T-helper 1 cell treated with Interleukin-12 subunit alpha and Interleukin-12 subunit beta and Interleukin-4 antibody, amounts not matched to agents 30 μg/mL and 1 μg/mL, for 36 hours (primary cell): ENCODE measurements at regions not wholly inside any gene's neighbourhood (a gene's known extent, or its start where the extent isn't known, plus 50 kb on each side); places are given as distances from the start of the nearest gene placed in this dataset.

Experiments
- H3K27ac Mint-ChIP-seq: one replicate; pipeline ENCODE4 v1.8.0; 2021; ENCODE audit warnings: mild to moderate bottlenecking, mixed read lengths
- H3K27me3 Mint-ChIP-seq: one replicate; pipeline ENCODE4 v1.8.0; 2021; ENCODE audit warnings: low read depth, mixed read lengths
- H3K36me3 Mint-ChIP-seq: one replicate; pipeline ENCODE4 v1.8.0; 2021; ENCODE audit warnings: low read depth, mixed read lengths
- H3K4me1 Mint-ChIP-seq: one replicate; pipeline ENCODE4 v1.8.0; 2021; ENCODE audit warnings: low read depth, mixed read lengths
- H3K4me3 Mint-ChIP-seq: one replicate; pipeline ENCODE4 v1.8.0; 2021; ENCODE audit warnings: mild to moderate bottlenecking, moderate library complexity, mixed read lengths
- H3K9me3 Mint-ChIP-seq: one replicate; pipeline ENCODE4 v1.8.0; 2021; ENCODE audit warnings: mixed read lengths

DNA sequence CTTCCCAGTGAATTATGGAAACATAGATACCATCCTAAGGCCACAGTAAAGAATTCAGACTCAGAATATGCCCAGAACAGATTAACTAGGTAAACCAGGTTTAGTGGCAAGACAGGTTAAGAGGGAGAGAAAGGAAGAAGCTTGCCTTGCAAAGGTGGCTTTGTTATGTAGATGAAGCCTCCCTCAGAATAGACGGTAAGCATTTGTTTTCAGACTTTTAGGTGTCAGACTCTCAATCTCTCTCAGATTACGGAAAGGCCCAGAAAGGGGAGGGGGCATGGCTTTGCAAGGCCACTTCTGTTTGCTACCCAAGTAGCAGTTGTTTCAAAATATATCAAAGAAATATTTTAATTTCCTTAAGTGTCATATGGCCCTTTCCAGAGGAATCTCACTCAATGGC is 457.1 kb upstream of the BOD1L1 start:
- H3K4me1 Mint-ChIP-seq, result no peaks in the 10 kb centered on the region
- no peaks in the 10 kb centered on the region for H3K36me3 Mint-ChIP-seq
- H3K4me3 Mint-ChIP-seq, result no peak overlapping the region
- H3K27me3 Mint-ChIP-seq, result no peaks in the 10 kb centered on the region
- peaks cover 3% of the 10 kb centered on the region for H3K9me3 Mint-ChIP-seq
- no peak overlapping the region for H3K27ac Mint-ChIP-seq

DNA sequence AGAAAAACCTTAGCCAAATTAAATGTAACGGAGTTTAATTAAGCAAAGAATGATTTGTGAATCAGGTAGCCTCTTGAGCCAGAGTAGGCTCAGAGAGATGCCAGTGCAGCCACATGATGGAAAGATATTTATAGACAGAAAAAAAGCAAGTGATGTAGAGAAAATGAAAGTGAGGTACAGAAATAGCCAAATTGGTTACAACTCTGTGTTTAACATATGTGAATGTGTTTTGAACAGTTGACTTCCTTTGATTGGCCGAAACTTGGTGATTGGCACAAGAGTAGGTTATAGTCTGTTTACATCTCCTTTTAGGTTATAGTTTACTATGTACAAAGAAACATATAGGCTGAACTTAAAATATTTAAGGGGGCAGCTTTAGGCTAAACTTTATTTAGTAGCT is 459.9 kb upstream of the BOD1L1 start:
- Mint-ChIP-seq H3K36me3 (no peaks in the 10 kb centered on the region), H3K9me3 (peaks cover 5% of the 10 kb centered on the region), H3K27me3 (no peaks in the 10 kb centered on the region), H3K4me1 (no peaks in the 10 kb centered on the region), H3K27ac (no peak overlapping the region), H3K4me3 (no peak overlapping the region)

DNA sequence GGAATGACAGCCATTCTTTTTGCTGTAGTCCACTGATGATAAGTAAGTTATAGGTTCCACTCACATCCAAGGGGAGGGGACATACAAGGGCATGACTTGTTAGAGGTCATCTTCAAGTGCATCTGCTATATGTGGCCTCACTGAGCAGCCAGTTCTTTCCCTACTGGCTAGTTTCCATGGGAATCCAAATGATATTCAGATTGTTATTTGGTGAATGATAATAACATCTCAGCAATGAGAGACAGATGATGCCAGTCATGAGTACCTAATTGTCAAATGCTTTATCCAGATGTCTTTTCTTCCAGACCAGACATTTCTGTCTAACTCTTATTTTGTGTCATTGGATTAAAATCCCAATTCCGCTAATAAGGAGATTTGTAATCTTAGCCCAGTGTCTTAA is 460.4 kb upstream of the BOD1L1 start:
- no peak overlapping the region for H3K4me3 Mint-ChIP-seq
- peaks cover 5% of the 10 kb centered on the region for H3K9me3 Mint-ChIP-seq
- H3K4me1 Mint-ChIP-seq, result no peaks in the 10 kb centered on the region
- H3K36me3 Mint-ChIP-seq, result no peaks in the 10 kb centered on the region
- no peaks in the 10 kb centered on the region for H3K27me3 Mint-ChIP-seq
- H3K27ac Mint-ChIP-seq, result no peak overlapping the region

DNA sequence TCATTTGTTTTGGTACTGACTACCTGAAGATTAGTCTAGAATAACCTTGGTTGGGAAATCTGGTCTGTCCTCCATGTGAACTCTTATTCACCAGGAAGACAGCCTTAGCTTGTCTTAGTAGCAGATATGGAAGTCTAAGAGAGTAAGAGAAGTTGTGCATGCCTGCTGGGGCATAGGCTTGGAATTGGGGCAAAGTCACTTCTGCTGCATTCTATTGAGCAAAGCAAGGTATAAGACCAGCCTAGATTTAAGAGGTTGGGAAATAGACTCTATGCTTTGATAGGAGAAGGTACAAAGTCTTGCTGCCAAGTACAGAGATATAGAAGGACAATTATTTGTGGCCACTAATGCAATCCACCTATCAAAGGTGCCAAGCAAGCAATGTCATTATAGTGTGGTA is 464.0 kb upstream of the BOD1L1 start:
- Mint-ChIP-seq H3K27me3 (no peaks in the 10 kb centered on the region), H3K4me3 (no peak overlapping the region), H3K36me3 (no peaks in the 10 kb centered on the region), H3K9me3 (peaks cover 7% of the 10 kb centered on the region), H3K27ac (no peak overlapping the region), H3K4me1 (no peaks in the 10 kb centered on the region)

DNA sequence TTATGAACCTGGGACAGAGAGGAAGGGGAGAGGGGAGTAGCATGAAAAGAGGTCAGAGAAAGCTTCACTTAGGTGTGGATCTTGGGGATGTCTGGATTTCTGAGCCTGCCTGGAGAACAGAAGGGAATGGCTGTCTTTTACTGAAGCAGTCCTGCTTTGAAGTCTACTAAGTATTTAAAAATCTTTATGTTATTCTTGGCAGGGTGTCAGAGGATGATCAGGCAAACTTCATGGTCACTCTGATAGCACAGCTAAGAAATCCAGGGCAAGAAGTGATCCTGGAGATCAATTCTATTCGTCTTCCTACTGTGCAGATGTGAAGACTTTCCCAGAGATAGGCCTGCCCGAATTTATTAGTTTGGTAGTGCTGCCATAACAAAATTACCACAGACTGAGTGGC is 464.4 kb upstream of the BOD1L1 start:
- Mint-ChIP-seq H3K4me3 (no peak overlapping the region), H3K4me1 (no peaks in the 10 kb centered on the region), H3K9me3 (peaks cover 7% of the 10 kb centered on the region), H3K36me3 (no peaks in the 10 kb centered on the region), H3K27me3 (no peaks in the 10 kb centered on the region), H3K27ac (no peak overlapping the region)

DNA sequence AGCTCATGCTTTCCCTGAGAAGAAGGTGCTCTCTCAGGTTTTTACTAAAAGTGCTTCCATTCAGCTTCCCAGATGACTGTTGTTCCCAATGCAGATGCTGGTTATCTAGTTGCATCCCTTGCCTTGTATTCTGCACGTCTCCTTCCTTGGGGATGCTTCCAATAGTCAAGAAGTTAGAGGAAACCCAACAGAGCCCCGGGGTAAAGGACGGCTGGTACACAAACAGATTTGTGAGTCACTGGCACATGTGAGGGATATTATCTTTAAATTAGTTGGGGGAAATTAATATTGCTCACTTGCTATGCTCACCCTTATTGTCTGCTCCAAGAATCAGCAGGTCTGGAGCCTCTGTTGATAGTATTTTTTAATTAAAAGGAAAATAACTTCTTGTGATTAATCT is 465.2 kb upstream of the BOD1L1 start:
- Mint-ChIP-seq H3K36me3 (no peaks in the 10 kb centered on the region), H3K27ac (no peak overlapping the region), H3K27me3 (no peaks in the 10 kb centered on the region), H3K4me1 (no peaks in the 10 kb centered on the region), H3K4me3 (no peak overlapping the region), H3K9me3 (peaks cover 7% of the 10 kb centered on the region)

DNA sequence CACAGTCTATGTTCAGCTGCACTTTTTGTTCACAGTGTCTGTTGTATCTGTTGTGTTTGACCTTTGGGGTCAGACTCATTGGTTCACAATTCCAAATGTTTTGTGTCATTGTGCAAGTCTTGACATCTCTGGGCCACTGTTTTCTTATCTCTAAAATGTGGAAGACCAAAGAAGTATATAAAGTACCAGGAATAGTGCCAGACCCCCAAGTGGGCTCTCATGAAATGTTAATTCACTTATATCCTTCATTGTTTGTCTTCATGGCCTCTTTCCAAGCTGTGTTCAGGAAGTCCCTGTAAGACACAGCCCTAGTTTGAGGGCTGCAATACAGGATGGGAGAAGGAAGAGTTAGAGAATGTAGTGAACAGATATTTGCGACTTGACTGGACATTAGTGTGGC is 468.3 kb upstream of the BOD1L1 start:
- Mint-ChIP-seq H3K27ac (no peak overlapping the region), H3K4me1 (no peaks in the 10 kb centered on the region), H3K4me3 (no peak overlapping the region), H3K27me3 (no peaks in the 10 kb centered on the region), H3K36me3 (no peaks in the 10 kb centered on the region), H3K9me3 (peaks cover 7% of the 10 kb centered on the region)

DNA sequence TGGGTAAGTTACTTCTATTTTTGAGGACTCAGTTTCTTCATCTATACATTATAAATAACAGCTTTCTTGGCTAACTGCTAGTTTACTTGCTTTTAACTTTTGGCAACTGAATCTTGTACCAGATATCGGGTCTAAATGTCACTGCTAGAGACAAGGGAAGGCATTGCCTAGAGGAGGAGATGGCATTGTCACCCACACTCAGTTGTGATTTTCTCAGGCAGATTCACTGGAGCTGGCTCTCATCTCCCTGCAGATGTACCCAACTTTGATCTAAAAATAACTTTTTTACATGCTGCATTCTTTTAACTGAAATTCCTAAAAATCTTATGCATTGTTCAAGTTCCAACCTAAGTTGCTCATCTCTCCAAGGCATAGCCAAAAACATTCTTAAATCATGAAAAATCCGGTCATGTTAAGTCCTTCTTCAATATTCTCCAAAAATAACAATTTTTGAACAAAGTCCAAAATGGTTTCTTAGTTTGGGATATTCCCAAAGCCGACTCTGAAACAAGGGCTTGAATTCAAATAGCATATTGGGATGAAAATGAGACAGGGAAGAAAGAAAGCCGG is 469.0 kb upstream of the BOD1L1 start:
- H3K36me3 Mint-ChIP-seq, result no peaks in the 10 kb centered on the region
- no peaks in the 10 kb centered on the region for H3K27me3 Mint-ChIP-seq

DNA sequence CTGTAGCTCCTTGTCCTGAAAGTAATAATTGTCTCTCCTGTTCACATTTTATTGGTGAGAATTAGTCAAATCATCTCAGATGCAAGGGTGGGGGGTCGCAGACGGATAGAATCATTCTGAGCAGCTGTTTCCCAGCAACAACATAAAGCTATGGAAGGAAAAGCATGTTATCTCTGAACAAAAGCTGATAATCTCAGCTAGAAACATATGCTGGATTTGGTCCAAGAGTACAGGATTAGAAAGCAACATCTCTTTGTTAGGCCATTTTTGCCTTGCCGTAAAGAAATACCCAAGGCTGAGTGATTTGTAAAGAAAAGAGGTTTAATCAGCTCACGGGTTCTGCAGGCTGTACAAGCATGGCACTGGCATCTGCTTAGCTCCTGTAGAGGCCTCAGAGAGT is 472.8 kb upstream of the BOD1L1 start:
- no peak overlapping the region for H3K27ac Mint-ChIP-seq
- H3K27me3 Mint-ChIP-seq, result no peaks in the 10 kb centered on the region
- H3K36me3 Mint-ChIP-seq, result no peaks in the 10 kb centered on the region
- H3K9me3 Mint-ChIP-seq, result peaks cover 3% of the 10 kb centered on the region
- H3K4me1 Mint-ChIP-seq, result no peaks in the 10 kb centered on the region
- H3K4me3 Mint-ChIP-seq, result no peak overlapping the region

More for the DNA sequence above, 469.0 kb upstream of the BOD1L1 start:
- Mint-ChIP-seq H3K4me3 (no peak overlapping the region), H3K27ac (no peak overlapping the region), H3K4me1 (no peaks in the 10 kb centered on the region), H3K9me3 (peaks cover 5% of the 10 kb centered on the region)

DNA sequence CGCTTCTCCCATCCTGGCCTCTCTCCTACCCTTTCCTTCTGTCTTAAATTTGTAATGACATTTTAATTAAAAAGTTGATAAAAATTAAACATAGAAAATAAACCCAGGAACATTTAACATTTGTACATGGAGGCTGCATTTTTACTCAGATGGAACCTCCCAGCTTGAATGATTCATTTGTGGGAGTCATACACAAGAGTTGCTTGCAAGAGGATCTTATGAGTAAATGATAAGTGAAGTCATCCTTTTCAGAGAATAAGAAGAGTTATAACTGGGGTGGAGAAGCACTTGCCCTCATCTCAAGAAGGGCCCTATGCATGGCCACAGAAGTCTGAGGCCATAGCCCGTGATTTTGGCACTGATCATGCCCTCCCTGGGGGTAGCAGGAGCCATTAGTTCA is 482.9 kb upstream of the BOD1L1 start:
- H3K4me3 Mint-ChIP-seq, result no peak overlapping the region
- no peak overlapping the region for H3K27ac Mint-ChIP-seq
- no peaks in the 10 kb centered on the region for H3K4me1 Mint-ChIP-seq
- no peaks in the 10 kb centered on the region for H3K27me3 Mint-ChIP-seq
- no peaks in the 10 kb centered on the region for H3K36me3 Mint-ChIP-seq
- peaks cover 24% of the 10 kb centered on the region for H3K9me3 Mint-ChIP-seq

DNA sequence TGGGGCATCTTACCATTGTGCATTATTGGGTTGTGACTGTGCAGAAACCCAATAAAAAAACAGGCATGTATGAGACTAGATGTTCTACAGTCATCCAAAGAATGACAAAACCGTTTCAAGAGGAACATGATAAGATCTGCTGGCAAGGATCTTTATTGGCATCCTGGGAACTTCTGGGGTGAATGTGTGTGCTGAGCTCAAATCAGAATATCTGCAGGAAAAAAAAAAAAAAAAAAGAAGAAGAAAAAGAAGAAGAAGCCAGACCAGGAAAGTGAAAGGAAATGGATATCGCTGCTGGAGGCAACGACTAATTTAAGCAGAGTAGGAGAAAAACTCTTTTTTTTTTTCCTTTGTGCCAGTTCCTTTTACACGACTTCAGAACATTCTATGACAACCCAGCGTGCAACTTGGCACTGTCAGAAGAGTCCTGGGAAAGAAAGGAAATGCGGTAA is 484.2 kb upstream of the BOD1L1 start:
- H3K9me3 Mint-ChIP-seq, result peaks cover 24% of the 10 kb centered on the region
- no peaks in the 10 kb centered on the region for H3K36me3 Mint-ChIP-seq

DNA sequence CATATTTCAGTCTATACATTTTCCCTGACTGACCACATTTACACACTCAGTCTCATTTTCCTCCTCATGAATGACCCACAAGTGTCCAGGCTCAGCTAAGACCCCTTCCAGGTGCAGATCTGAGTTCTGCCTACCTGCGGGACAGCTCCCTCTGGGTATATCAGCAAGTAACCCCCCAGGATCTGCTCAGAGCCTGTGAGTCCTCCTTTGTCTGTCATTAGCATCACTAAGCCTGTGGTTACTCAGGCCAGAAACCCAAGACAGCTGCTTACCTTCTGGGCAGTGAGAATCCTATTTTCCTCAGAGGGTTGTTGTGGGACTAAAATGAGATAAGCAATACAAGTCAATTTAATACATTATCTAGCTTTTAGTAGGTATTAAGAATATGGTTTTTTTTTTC is 487.6 kb upstream of the BOD1L1 start:
- Mint-ChIP-seq H3K9me3 (peaks cover 12% of the 10 kb centered on the region), H3K4me3 (no peak overlapping the region), H3K36me3 (no peaks in the 10 kb centered on the region), H3K27me3 (no peaks in the 10 kb centered on the region), H3K4me1 (no peaks in the 10 kb centered on the region), H3K27ac (no peak overlapping the region)

More for the DNA sequence above, 484.2 kb upstream of the BOD1L1 start:
- no peaks in the 10 kb centered on the region for H3K4me1 Mint-ChIP-seq
- no peak overlapping the region for H3K27ac Mint-ChIP-seq
- H3K27me3 Mint-ChIP-seq, result no peaks in the 10 kb centered on the region
- H3K4me3 Mint-ChIP-seq, result no peak overlapping the region

DNA sequence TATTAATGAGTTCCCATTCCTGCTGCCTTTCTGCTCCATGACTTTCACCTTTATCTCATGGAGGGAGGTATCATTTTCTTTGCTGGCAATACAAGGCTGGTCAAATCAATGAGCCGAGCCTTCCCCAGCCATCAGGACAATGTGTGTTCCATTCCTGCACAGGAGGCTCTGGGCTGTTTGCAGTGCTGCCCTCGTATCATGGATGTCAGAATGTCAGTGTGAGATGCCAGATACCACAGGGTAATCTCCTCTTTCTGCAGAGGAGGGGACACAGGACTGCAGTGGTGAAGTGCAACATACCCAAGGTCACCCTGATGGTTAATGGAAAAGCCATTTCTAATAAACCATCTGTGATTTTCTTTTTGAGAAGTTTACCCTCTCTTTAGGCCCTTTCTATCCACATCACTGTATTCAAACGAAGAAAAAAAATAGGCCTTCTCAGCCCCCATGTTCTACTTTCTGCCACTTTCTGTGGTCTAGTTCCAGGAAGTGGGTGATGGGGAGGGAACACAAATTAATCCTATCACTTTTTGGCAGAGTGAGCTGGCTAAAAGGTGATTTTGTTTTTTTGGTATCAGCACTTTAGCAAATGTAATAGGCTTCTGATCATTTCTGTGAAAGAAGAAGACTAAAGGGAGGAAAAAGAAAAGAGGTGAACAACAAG is 490.2 kb upstream of the BOD1L1 start:
- Mint-ChIP-seq H3K9me3 (peaks cover 9% of the 10 kb centered on the region), H3K27me3 (no peaks in the 10 kb centered on the region), H3K4me3 (no peak overlapping the region), H3K4me1 (no peaks in the 10 kb centered on the region), H3K27ac (no peak overlapping the region), H3K36me3 (no peaks in the 10 kb centered on the region)

DNA sequence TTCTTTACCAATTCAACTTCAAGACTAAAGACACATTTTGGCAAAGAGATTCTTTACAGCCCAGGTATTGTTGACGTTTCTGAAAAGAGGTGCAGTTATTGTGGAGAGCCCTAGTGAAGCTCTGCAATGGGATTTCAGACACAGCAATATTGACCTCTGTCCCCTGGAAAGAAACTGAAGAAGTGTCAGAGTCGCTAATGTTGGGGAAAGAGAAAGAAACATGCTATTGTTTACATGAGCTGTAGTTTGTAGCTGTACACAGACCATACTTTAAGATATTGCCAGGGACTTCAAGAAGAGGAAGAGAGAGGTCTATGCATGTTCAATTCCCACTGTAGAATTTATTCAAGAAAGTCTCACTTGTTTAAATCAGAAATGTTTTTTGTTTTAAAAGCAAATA is 497.3 kb upstream of the BOD1L1 start:
- Mint-ChIP-seq H3K36me3 (no peaks in the 10 kb centered on the region), H3K4me3 (no peak overlapping the region), H3K4me1 (no peaks in the 10 kb centered on the region), H3K27ac (no peak overlapping the region), H3K9me3 (no peaks in the 10 kb centered on the region), H3K27me3 (no peaks in the 10 kb centered on the region)

DNA sequence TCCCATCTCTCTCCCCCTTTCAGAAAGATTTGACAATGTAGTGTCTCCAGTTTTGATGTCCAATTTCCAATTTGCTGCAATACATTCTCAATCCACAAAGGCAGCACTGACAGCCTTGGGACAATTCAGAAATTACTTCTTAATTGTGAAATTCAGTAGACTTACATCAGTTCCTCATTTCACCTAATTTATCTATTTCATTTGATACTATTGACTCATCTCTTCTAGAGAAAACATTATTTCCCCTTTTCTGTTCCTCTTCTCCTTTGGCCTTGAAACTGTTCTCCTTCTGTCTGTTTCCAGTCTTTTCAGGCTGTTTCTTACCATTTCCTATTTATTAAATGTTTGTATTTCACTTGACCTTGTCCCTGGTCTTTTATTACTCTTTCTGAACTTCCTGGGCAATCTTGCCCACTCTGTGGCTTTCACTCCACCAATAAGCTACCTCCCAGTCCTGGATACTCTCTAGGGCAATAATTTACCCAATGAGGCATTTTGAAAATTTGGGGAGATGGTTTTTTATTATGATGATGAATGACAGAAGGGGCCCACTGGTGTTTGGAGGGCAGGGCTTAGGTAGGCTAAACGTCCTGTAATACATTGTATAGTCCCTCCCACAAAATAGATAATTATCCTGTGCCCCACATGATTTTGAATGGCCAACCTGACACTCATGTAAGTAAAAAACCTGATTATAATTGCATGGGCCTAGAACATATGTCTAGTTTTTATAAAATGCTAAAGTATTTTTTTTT is 498.0 kb upstream of the BOD1L1 start:
- no peaks in the 10 kb centered on the region for H3K9me3 Mint-ChIP-seq
- H3K36me3 Mint-ChIP-seq, result no peaks in the 10 kb centered on the region
- no peaks in the 10 kb centered on the region for H3K4me1 Mint-ChIP-seq
- no peaks in the 10 kb centered on the region for H3K27me3 Mint-ChIP-seq
- no peak overlapping the region for H3K27ac Mint-ChIP-seq
- no peak overlapping the region for H3K4me3 Mint-ChIP-seq
